Panc1 (cell line): ENCODE measurements at regions not wholly inside any gene's neighbourhood (a gene's known extent, or its start where the extent isn't known, plus 50 kb on each side); places are given as distances from the start of the nearest gene placed in this dataset.

Experiments
- ATAC-seq: fragments of 200-7000 bp; cut with Tn5 transposase; 2 replicates; pipeline ENCODE4 v1.9.1; 2020; ENCODE audit warnings: mild to moderate bottlenecking, moderate library complexity
- BruUV-seq: library from RNA; stranded (reverse); fragments of 400-500 nt; replicated peaks from 2 replicates; lab custom pipeline; 2021; lab: Mats Ljungman, UMichigan
- CTCF ChIA-PET: fragments of 300-600 bp; sonication (Branson Sonifier 250); formaldehyde crosslinking; loops from one replicate; lab custom pipeline; 2022; ENCODE audit warnings: antibody characterized with exemption; lab: Charles Lee
- POLR2A ChIA-PET: fragments of 300-600 bp; sonication (Branson Sonifier 250); formaldehyde crosslinking; loops from one replicate; lab custom pipeline; 2022; ENCODE audit warnings: antibody characterized with exemption; lab: Charles Lee
- DNase-seq: peaks from one replicate; pipeline ENCODE4 v3.0.0-alpha.2; 2010; ENCODE audit warnings: low read depth, low spot score
- H3K27ac ChIP-seq: 2 replicates; pipeline ENCODE4 v1.5.1; 2011; ENCODE audit warnings: mild to moderate bottlenecking, low read length, inconsistent platforms
- H3K27me3 ChIP-seq: fragments of 200-500 bp; sonication (Bioruptor generic); 2 replicates; pipeline ENCODE4 v1.6.0; 2014; ENCODE audit warnings: low read length, inconsistent platforms; ENCODE audit not compliant: control insufficient read depth, insufficient read depth
- H3K36me3 ChIP-seq: fragments of 200-500 bp; sonication (Bioruptor generic); 2 replicates; pipeline ENCODE4 v1.5.1; 2014; ENCODE audit warnings: inconsistent platforms, mild to moderate bottlenecking, low read length, moderate library complexity; ENCODE audit not compliant: control insufficient read depth, insufficient read depth
- H3K4me1 ChIP-seq: 2 replicates; pipeline ENCODE4 v1.5.1; 2011; ENCODE audit warnings: inconsistent platforms, mild to moderate bottlenecking, low read length, moderate library complexity; ENCODE audit not compliant: control insufficient read depth, insufficient read depth
- H3K4me3 ChIP-seq, 2 experiments: 2 replicates each; pipeline ENCODE4 v1.5.1; 2011 to 2012; ENCODE audit warnings: low read depth in 2 of 2, low read length in 2 of 2, mild to moderate bottlenecking in 2 of 2, inconsistent platforms in 1 of 2, moderate library complexity in 1 of 2
- H3K9me3 ChIP-seq: fragments of 200-500 bp; sonication (Bioruptor generic); 2 replicates; pipeline ENCODE4 v1.5.1; 2014; ENCODE audit warnings: low read depth, mild to moderate bottlenecking, inconsistent platforms, low read length, moderate library complexity; ENCODE audit not compliant: control insufficient read depth, insufficient read depth
- CTCF ChIP-seq: fragments of 450-650 bp; IDR thresholded peaks from 2 replicates; pipeline ENCODE4 v1.5.1; 2017; ENCODE audit warnings: mild to moderate bottlenecking
- POLR2AphosphoS5 ChIP-seq: IDR thresholded peaks from 2 replicates; pipeline ENCODE4 v1.6.1; 2012; ENCODE audit warnings: mild to moderate bottlenecking, low read depth, low read length, moderate library complexity
- REST ChIP-seq, 2 experiments: IDR thresholded peaks; 2 replicates each; pipeline ENCODE4 v1.6.1; 2011 to 2012; ENCODE audit warnings: low read depth in 2 of 2, control low read depth in 1 of 2, low read length in 1 of 2, mild to moderate bottlenecking in 1 of 2, moderate library complexity in 1 of 2; ENCODE audit not compliant: insufficient read depth in 1 of 2
- SIN3A ChIP-seq: IDR thresholded peaks from 2 replicates; pipeline ENCODE4 v1.6.1; 2012; ENCODE audit warnings: low read depth, mild to moderate bottlenecking, low read length, moderate library complexity, borderline replicate concordance; ENCODE audit not compliant: insufficient read depth
- TCF7L2 ChIP-seq: IDR thresholded peaks from 2 replicates; pipeline ENCODE4 v1.6.1; 2011; ENCODE audit warnings: mild to moderate bottlenecking, low read depth, low read length, inconsistent platforms
- in situ Hi-C: cut with HindIII; loops from 2 replicates; pipeline ENCODE4 v1.10.0; 2016; ENCODE audit warnings: low sequenced_read_pairs, low pct_unique_long_range_greater_than_20kb
- intact Hi-C: fragments of 100-400 bp; cut with micrococcal nuclease; formaldehyde crosslinking; loops from one replicate; pipeline ENCODE4 v1.10.0; 2022; ENCODE audit not compliant: unreplicated experiment

- BruUV-seq, result no TSS peak
- ChIA-PET POLR2A (no interaction called here), CTCF (no interaction called here)
- in situ Hi-C loops (no loop called here), intact Hi-C loops (no loop called here)
- Histone ChIP-seq H3K4me1 (no peaks in the 10 kb centered on the region), H3K4me3 (no peak overlapping the region), H3K36me3 (no peaks in the 10 kb centered on the region), H3K9me3 (no peaks in the 10 kb centered on the region), H3K27ac (no peak overlapping the region), H3K27me3 (no peaks in the 10 kb centered on the region)
- DNase-seq (no peak), ATAC-seq (no peak)
- TF ChIP-seq SIN3A (no peak), CTCF (no peak), TCF7L2 (no peak), REST (IDR thresholded peaks at IDR 0.05; ENCODE audit: insufficient read depth in 1 of 2, low read depth in 2 of 2, low read length in 1 of 2) (no peak), POLR2AphosphoS5 (no peak)
Observed at GRCh38 chr16:51697454-51697853, 546.4 kb upstream of the SALL1 start.

GRCh38 chr16:51696376-51696775 is 545.3 kb upstream of the SALL1 start:
- ATAC-seq (no peak), DNase-seq (no peak)
- no peak for TF ChIP-seq POLR2AphosphoS5
- no peak for TF ChIP-seq CTCF
- no peak for TF ChIP-seq TCF7L2
- TF ChIP-seq REST (IDR thresholded peaks at IDR 0.05; ENCODE audit: insufficient read depth in 1 of 2, low read depth in 2 of 2, low read length in 1 of 2), result no peak
- TF ChIP-seq SIN3A, result no peak
- intact Hi-C loops (no loop called here), in situ Hi-C loops (no loop called here)
- no TSS peak for BruUV-seq
- no peaks in the 10 kb centered on the region for H3K9me3 ChIP-seq
- H3K4me3 ChIP-seq, result no peak overlapping the region
- ChIA-PET CTCF (no interaction called here), POLR2A (no interaction called here)
- no peaks in the 10 kb centered on the region for H3K36me3 ChIP-seq
- no peak overlapping the region for H3K27ac ChIP-seq
- H3K4me1 ChIP-seq, result no peaks in the 10 kb centered on the region
- no peaks in the 10 kb centered on the region for H3K27me3 ChIP-seq
